HG02759 (cell line): ENCODE measurements at regions not wholly inside any gene's neighbourhood (a gene's known extent, or its start where the extent isn't known, plus 50 kb on each side); places are given as distances from the start of the nearest gene placed in this dataset.
"Not testable (repeated sequence)": the region's sequence is repeated elsewhere in the genome, so short reads cannot be mapped to it uniquely, and the experiment has no call there.

Experiments used
- ATAC-seq: cut with Tn5 transposase; IDR thresholded peaks from one replicate; pipeline ENCODE4 v1.9.1; 2021; ENCODE audit warnings: mild to moderate bottlenecking, moderate library complexity; ENCODE audit not compliant: unreplicated experiment

DNA sequence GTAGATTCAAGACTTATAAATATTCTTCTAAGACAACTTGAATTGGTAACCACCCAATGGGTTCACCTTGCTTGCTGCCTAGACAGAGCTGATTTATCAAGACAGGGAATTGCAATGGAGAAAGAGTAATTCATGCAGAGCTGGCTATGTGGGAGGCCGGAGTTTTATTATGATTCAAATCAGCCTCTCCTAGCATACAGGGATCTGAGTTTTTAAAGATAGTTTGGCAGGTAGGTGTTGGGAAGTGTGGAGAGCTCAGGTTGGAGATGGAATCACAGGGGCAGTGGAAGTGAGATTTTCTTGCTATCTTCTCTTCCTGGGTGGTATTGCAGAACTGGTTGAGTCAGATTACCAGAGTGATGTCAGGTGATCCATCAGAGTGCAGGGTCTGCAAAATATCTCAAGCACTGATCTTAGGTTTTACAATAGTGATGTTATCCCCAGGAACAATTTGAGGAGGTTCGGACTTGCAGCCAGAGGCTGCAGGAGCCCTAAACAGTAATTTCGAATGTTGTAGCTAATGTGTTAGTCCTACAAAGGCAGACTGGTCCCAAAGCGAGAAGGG is 1448.6 kb upstream of the RAG2 start:
- no peak for ATAC-seq

DNA sequence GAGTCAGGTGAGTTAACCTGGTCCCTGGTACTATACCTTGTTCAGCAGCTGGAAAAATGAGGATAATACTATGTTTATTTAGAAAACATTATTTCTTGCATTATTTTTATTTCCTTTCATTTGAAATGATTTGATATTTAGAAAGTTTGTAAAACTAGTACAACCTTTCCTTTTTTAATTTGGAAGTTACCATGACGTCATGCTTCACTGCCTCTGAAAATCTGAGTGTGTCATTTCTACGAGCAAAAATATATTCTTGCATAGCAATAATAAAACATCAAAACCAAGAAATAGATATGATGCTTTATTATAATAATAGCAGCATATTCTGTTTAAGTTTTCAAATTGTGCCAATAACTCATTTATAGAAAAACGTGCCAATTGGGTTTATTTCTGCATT is 1445.0 kb upstream of the RAG2 start:
- ATAC-seq = no peak

GRCh38 chr11:38038777-38039176 is 1440.7 kb upstream of the RAG2 start:
- ATAC-seq = no peak

DNA sequence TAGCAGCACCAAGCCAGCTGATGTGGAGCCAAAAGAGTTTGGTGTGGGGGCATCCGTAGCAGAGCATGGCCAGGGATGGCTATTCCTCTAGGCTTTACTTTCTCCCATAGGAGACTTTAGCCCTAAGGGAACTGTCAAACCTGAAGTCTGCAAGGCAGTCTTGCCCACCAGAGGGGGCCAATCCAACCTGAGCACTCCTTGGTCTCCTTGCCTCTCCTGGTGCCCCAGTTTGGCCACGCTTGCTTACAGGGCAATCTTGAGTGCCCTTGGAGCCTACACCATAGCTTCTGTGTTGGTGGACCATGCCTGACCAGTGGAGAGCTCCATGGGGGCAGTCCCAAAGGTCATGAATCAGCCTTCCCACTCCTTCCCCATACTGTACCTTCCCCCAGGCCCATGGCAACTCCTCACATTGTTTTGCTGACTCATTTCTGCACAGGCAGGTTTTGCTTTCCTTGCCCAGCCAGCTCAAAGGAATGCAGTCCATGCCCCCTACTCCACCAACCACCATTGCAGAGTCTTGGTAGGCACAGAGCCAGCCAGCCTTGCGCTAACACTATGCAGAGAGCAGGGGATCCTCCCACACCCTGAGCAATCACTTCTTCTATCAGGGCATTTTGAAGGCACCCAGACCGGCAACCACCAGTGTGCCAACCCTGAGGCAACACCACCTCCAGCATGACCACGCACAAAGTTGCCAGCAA is 1421.2 kb upstream of the RAG2 start:
- no peak for ATAC-seq

DNA sequence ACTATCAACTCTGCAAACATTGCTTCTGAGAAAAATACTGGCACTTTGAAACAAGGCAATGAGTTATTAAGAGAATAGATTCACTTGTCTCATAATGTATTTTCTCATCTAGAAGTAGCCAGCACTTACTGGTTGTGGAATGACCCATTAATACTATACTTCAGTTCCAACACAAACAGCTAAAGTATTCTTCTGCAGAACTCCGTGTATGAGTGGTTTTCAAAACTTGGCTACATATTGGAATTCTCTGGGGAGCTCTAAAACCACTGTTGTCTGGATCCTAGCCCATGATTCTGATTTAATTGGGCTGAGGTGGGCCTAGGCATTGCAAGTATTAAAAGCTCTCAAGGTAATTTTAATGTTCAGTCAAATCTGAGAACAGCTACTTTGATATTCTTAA is 1416.4 kb upstream of the RAG2 start:
- no peak for ATAC-seq

- no peak for ATAC-seq
Measured at GRCh38 chr11:38013157-38013556, 1415.1 kb upstream of the RAG2 start.

DNA sequence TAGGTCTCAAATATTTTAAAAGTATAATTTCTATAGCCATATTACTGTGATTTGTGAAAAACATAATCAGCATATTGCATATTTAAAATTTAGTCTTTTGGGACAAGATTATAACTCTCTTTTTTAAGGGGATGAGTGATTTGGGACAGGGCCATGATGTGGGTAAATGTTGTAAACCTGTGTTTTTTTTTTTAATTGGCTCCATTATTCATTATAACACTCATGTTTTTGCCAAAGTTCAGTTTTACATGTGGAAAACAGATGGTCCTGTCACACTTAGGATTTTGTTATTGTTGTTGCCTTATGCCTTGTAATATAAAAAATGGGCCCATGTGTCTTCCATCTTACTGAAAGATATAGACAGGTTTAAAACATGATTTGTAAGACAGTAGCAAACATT is 1413.5 kb upstream of the RAG2 start:
- no peak for ATAC-seq

- no peak for ATAC-seq
Measured at GRCh38 chr11:38009932-38010331, 1411.9 kb upstream of the RAG2 start.

DNA sequence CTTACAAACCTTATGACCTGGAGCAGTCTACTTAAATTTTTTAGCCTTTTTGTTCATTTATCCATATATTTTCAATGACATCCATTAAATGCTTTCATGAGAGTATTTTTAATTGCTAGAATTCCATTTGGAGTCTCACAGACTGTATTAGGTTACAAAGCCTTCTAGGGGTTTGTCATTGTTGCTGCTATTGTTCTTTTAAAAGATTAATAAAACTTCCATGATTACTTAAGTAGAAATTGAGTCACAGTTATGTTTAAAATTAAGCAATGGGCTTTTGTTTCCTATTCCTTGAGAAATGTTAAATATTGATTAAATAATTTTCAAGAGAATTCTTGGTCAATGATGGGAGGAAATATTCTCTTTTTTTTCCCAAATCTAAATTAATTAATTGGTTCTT is 1408.4 kb upstream of the RAG2 start:
- ATAC-seq = no peak

- ATAC-seq = no peak
Measured at GRCh38 chr11:38005597-38005996, 1407.6 kb upstream of the RAG2 start.

- no peak for ATAC-seq
Measured at GRCh38 chr11:37999171-37999570, 1401.1 kb upstream of the RAG2 start.

DNA sequence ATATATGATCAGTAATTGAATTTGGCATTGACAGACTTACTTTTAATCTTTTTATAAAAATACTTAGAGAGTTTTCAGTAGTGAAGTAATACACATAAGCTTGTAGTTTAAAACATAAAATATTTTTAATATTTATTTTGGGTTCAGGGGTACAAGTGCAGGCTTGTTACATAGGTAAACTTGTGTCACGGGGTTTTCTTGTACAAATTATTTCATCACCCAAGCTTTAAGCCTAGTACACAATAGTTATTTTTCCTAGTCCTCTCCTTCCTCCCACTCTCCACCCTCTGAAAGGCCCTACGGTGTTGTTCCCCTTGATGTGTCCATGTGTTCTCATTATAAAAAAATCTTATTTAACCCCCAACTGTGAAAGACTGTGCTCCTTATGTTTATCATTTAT is 1397.8 kb upstream of the RAG2 start:
- no peak for ATAC-seq

- no peak for ATAC-seq
Measured at GRCh38 chr11:37988031-37988430, 1390.0 kb upstream of the RAG2 start.

GRCh38 chr11:37984991-37985390 is 1387.0 kb upstream of the RAG2 start:
- no peak for ATAC-seq

DNA sequence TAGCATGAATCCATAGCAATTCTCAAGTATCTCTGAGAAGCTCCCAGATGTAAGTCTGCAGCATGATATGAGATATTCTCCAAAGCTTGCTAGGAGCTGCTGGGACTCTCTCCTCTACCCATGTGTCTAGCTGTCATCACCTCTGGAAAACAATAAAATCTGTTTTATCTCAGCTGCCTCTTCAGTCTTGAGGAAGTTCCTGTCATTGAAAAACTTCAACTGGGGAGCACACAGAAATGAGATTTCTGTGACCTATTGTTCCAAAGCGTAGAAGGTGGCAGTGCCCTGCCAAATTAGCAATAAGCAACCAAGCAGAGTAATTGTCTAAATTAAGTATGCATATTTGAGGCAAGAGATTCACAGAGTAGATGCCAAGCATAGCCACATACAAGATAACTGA is 1380.6 kb upstream of the RAG2 start:
- ATAC-seq = no peak

DNA sequence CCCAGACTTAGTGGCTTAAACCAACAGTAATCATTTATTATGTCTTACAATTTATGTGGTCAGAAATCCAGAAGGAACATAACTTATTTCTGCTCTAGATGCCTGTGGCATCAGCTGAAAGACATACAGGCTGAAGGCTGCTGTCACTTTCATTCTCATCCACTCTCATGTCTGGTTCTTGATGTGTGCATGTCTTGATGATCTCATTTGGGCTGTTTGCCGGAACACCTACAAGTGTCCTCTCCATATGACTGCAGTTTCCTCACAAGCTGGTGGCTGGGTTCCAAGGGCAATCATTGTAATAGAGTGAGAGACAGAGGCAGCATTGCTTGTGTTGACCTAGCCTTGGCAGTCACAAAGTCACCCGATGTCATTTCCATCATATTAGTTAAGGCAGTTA is 1375.9 kb upstream of the RAG2 start:
- no peak for ATAC-seq

DNA sequence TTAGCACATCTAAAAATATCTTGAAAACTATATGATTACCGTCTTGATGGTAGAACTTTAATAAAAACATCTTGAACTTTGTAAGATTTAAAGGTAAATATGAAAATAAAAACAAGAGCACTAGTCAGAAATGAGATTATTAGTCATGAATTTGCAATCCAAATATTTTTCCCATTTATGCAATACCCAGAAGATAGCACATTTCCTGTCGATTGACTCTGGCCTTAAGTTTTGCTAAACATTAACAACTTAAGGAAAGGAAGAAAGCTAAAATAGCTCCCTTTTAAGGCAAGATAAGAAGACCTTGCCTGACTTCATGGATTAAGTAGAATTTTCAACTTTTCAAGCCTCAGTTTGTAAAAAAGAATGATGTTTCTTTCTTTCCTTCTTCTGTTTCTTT is 1374.7 kb upstream of the RAG2 start:
- no peak for ATAC-seq

DNA sequence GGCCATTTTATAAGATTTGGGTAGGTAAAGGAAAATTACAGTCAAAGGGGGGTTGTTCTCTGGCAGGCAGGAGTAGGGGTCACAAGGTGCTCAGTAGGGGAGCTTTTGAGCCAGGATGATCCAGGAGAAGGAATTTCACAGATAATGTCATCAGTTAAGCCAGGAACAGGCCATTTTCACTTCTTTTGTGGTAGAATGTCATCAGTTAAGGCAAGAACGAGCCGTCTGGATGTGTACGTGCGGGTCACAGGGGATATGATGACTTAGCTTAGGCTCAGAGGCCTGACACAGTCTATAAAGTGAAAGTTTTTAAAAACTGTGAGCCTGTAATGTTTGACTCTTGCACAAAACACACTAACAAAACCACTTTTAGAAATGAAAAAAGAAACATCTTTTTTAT is 1371.3 kb upstream of the RAG2 start:
- ATAC-seq = not testable (repeated sequence)

- no peak for ATAC-seq
Measured at GRCh38 chr11:37968148-37968547, 1370.1 kb upstream of the RAG2 start.

DNA sequence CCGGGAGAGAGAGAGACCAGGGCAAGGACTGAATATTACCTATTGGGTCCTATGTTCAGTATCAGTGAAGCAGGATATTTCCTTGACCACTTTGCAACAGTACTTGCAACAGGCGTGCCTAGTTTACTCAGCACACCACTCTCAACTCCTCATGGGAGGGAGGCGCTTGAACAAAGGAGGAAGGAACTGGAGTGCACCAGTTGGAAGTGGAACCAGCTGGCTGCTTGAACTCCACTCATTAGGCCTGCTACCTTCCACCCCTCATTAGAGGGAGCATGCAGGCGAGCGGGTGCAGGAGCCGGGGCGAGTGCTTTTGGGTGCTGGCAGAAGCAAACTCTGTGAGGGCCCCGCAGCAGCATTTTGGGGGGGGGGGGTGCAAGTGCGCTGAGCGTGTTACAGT is 1369.6 kb upstream of the RAG2 start:
- ATAC-seq = no peak

- ATAC-seq = no peak
Measured at GRCh38 chr11:37963440-37963839, 1365.4 kb upstream of the RAG2 start.

DNA sequence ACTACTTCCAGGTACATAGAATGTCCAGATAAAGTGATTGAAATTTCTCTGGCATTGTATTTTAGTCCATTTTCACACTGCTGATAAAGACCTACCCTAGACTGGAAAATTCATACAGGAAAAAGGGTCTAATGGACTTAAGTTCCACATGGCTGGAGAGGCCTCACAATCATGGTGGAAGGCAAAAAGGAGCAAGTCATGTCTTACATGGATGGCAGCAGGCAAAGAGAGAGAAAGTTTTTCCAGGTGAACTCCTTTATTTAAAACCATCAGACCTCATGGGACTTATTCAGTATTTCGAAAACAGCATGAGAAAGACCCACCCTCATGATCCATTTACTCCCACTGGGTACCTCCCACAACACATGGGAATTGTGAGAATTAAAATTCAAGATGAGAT is 1359.7 kb upstream of the RAG2 start:
- ATAC-seq = no peak

- ATAC-seq = no peak
Measured at GRCh38 chr11:37951996-37952395, 1354.0 kb upstream of the RAG2 start.
